ENCODE measurements at regions not wholly inside any gene's neighbourhood (a gene's known extent, or its start where the extent isn't known, plus 50 kb on each side); places are given as distances from the start of the nearest gene placed in this dataset.

DNA sequence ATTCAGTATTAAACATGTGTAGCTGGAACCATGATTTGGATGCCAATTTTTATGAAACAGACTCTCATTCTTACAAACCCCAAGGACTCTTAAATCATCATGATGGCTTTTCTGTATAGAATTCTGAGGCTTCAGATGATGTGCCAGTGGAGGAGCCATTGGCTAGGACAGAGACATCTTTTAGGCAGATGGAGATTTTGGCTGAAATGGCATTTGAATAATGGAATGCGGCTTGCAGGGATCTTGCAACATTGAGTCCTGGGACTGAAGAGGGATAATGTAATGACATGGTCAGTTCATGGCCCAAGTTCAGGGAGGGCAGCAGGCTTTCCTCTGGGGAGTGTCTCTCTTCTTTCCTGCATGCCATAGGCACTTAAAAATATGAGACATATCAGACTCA lies 172.4 kb downstream of the ABCA8 start:
- Histone ChIP-seq H3K9me3 (ENCODE audit: control insufficient read depth, insufficient read depth, low read length) (peaks cover 5% of the 10 kb centered on the region), H3K27me3 (ENCODE audit: control insufficient read depth, insufficient read depth, low read length) (no peaks in the 10 kb centered on the region), H3K27ac (ENCODE audit: low read depth, low read length) (no peak overlapping the region), H3K4me3 (ENCODE audit: low read depth, low read length) (no peak overlapping the region), H3K36me3 (ENCODE audit: control insufficient read depth, insufficient read depth, low read length) (no peaks in the 10 kb centered on the region), H3K4me1 (ENCODE audit: control insufficient read depth, insufficient read depth, low read length) (no peaks in the 10 kb centered on the region)
- DNase-seq (ENCODE audit: low read depth in 4 of 6, low spot score in 6 of 6): no peak
- 100% methylated on average over 1 of the region's 1 CpG for whole genome bisulfite sequencing (ENCODE audit: insufficient coverage)

DNA sequence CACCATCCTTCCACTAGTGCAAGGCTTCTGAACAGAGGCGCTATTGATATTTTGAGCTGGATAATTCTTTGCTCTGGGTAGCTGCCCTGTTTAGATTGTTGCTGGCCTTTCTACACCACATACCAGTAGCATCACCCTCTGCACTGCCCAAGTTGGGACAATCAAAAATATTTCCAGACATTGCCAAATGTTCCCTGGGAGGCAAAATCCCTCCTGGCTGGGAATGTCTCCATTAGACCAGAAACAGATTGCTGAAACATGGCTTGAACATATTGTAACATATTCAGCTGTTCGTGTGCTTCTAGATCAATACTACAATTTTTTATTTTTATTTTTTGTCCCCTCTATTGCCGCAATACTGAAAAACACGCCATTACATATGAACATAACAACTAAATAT lies 174.6 kb downstream of the ABCA8 start:
- no peaks in the 10 kb centered on the region for H3K27me3 ChIP-seq (ENCODE audit: control insufficient read depth, insufficient read depth, low read length)
- no CpG with 5 or more reads among the region's 4 CpGs for WGBS (ENCODE audit: insufficient coverage)
- peaks cover 4% of the 10 kb centered on the region for H3K4me1 ChIP-seq (ENCODE audit: control insufficient read depth, insufficient read depth, low read length)
- no peak overlapping the region for H3K4me3 ChIP-seq (ENCODE audit: low read depth, low read length)
- no peak overlapping the region for H3K27ac ChIP-seq (ENCODE audit: low read depth, low read length)
- H3K9me3 ChIP-seq (ENCODE audit: control insufficient read depth, insufficient read depth, low read length): peaks cover 5% of the 10 kb centered on the region
- no peaks in the 10 kb centered on the region for H3K36me3 ChIP-seq (ENCODE audit: control insufficient read depth, insufficient read depth, low read length)
- peak in 1 of 6 donors; percentile 63 for DNase-seq (ENCODE audit: low read depth in 4 of 6, low spot score in 6 of 6)

DNA sequence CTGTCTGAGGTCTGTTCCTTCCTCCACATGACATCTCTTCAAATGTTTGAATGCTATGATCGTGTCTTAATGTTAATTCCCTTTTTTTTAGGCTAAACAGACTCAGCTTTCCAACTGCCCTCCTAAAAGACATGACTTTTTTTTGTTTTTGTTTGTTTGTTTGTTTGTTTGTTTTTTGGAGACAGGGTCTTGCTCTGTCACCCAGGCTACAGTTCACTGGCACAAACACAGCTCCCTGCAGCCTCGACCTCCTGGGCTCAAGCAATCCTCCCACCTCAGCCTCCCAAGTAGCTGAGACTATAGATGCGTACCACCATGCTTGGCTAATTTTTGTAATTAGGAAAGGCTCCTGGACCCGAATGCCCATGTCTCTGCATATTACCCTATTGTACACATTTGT lies 176.5 kb downstream of the ABCA8 start:
- H3K36me3 ChIP-seq (ENCODE audit: control insufficient read depth, insufficient read depth, low read length): no peaks in the 10 kb centered on the region
- peaks cover 5% of the 10 kb centered on the region for H3K9me3 ChIP-seq (ENCODE audit: control insufficient read depth, insufficient read depth, low read length)
- no peaks in the 10 kb centered on the region for H3K27me3 ChIP-seq (ENCODE audit: control insufficient read depth, insufficient read depth, low read length)
- H3K27ac ChIP-seq (ENCODE audit: low read depth, low read length): no peak overlapping the region
- no peak for DNase-seq (ENCODE audit: low read depth in 4 of 6, low spot score in 6 of 6)
- WGBS (ENCODE audit: insufficient coverage): 100% methylated on average over 1 of the region's 4 CpGs
- no peak overlapping the region for H3K4me3 ChIP-seq (ENCODE audit: low read depth, low read length)
- H3K4me1 ChIP-seq (ENCODE audit: control insufficient read depth, insufficient read depth, low read length): peaks cover 4% of the 10 kb centered on the region

DNA sequence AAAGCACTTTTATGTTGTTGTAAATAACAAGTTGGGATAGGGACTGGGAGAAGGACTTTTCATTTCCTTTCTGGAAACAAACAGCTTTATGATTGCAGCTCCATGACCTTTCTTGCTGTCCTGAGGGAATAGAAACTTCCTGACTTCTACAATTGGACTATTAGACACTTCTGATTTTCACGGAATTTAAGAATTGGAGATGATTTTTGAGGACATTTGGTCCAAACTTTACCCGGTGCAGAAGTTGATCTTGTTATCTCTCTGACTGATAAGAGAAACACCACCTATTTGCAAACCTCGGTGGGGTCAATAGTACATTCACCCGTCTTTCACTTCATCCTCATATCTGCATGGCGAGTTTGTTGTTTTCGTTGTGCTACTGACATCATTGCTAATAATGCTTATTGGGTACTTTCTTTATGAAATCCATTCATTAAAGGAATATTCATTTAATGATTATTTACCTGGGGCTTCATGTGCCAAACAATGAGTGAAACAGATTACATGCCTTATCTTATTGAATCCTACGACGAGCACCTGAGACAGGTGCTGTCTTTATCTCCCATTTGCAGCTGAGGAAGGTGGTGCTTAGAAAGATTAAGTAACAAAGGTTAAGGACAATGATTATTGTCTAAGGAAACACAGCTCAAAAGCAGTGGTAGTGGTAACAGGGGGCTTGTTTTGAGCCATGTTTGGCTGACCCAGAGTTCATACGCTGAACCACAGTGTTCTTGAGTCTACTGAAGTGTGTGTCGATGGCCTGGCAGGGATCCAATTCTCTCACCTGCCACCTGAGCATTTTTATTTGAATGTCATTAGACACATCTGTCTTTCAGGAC lies 176.9 kb upstream of the FAM20A start:
- WGBS (ENCODE audit: insufficient coverage): 73% methylated on average over 4 of the region's 10 CpGs
- DNase-seq (ENCODE audit: low read depth in 4 of 6, low spot score in 6 of 6): no peak
- no peaks in the 10 kb centered on the region for H3K27me3 ChIP-seq (ENCODE audit: control insufficient read depth, insufficient read depth, low read length)
- H3K4me3 ChIP-seq (ENCODE audit: low read depth, low read length): no peak overlapping the region
- H3K4me1 ChIP-seq (ENCODE audit: control insufficient read depth, insufficient read depth, low read length): peaks cover 4% of the 10 kb centered on the region
- peaks cover 5% of the 10 kb centered on the region for H3K9me3 ChIP-seq (ENCODE audit: control insufficient read depth, insufficient read depth, low read length)
- peak overlapping the region; percentile 74 for H3K27ac ChIP-seq (ENCODE audit: low read depth, low read length)
- H3K36me3 ChIP-seq (ENCODE audit: control insufficient read depth, insufficient read depth, low read length): no peaks in the 10 kb centered on the region

DNA sequence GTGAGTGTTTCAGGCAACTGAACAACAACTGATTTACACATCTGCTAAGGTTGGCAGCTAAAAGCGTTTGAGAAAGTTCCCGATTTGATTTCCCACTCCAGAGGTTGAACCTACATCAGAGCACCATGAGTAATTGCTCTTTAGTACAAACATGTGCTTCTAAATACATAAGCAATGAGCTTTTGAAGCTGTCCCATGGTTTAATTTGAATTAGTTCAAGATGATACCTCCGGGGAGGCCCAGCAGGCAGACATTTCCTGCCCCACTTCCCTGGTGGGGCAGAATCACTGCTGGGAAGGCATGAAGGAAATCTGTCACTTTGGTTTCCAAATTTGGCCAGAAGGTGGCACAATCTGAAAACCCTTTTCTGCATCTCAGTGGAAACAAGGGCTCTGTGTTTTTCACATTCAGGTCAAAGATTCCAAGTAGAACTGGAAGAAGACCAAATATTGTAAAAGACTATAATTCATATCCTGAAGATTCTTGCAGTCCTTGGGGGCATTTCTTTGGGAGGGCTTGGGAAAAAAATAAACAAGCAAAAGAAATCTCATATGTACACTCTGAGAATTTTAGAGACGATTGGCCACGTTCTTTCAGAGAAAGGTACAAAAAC lies 176.2 kb upstream of the FAM20A start:
- DNase-seq (ENCODE audit: low read depth in 4 of 6, low spot score in 6 of 6): peak in 5 of 6 donors; percentile 52 to 89 (median 65)
- WGBS (ENCODE audit: insufficient coverage): 0% methylated on average over 1 of the region's 5 CpGs
- H3K4me3 ChIP-seq (ENCODE audit: low read depth, low read length): no peak overlapping the region
- H3K9me3 ChIP-seq (ENCODE audit: control insufficient read depth, insufficient read depth, low read length): no peaks in the 10 kb centered on the region
- H3K36me3 ChIP-seq (ENCODE audit: control insufficient read depth, insufficient read depth, low read length): no peaks in the 10 kb centered on the region
- H3K4me1 ChIP-seq (ENCODE audit: control insufficient read depth, insufficient read depth, low read length): peaks cover 4% of the 10 kb centered on the region
- H3K27me3 ChIP-seq (ENCODE audit: control insufficient read depth, insufficient read depth, low read length): no peaks in the 10 kb centered on the region
- H3K27ac ChIP-seq (ENCODE audit: low read depth, low read length): peak overlapping the region; percentile 74

DNA sequence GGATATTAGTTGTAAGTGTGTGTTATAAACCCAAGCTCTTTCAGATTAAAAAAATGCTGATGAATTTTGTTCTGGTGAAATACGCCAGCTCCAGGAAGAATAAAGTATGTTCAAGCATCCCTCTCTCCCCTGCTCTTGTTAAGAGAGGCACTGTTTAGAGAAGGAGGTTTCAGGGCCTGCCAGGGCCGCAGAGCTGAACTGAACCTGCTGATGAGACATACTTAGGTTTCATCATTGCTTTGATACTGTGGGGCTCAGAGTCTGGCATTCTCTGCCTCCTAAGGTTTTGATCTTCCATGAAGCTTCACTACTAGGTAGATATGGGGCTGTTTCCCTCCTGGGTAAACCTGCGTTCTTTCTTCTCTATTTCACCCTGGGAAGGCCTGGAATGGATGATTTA lies 175.3 kb upstream of the FAM20A start:
- Histone ChIP-seq H3K36me3 (ENCODE audit: control insufficient read depth, insufficient read depth, low read length) (no peaks in the 10 kb centered on the region), H3K27me3 (ENCODE audit: control insufficient read depth, insufficient read depth, low read length) (no peaks in the 10 kb centered on the region), H3K27ac (ENCODE audit: low read depth, low read length) (peak overlapping the region; percentile 30), H3K4me1 (ENCODE audit: control insufficient read depth, insufficient read depth, low read length) (peaks cover 4% of the 10 kb centered on the region), H3K9me3 (ENCODE audit: control insufficient read depth, insufficient read depth, low read length) (no peaks in the 10 kb centered on the region), H3K4me3 (ENCODE audit: low read depth, low read length) (no peak overlapping the region)
- no peak for DNase-seq (ENCODE audit: low read depth in 4 of 6, low spot score in 6 of 6)
- 83% methylated on average over 1 of the region's 3 CpGs for WGBS (ENCODE audit: insufficient coverage)

DNA sequence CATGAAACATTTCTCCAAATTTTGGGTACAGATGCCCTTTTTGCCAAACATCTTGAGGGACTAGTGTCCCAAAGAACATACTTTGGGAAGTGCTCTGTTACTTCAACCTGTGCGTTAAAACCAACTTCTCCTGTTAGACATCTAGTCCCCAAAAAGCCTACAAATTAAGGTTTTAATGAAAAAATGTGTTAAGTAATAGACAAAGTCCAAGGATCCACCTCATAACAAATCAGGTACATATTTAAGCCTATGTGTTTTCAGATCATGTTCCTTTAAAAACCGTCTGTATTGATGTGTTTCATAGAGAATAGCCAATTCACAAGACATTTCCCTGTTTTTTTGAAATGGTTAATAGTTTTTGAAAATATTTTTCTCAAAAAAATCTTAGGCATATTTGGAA lies 174.8 kb upstream of the FAM20A start:
- no peak for DNase-seq (ENCODE audit: low read depth in 4 of 6, low spot score in 6 of 6)
- no peaks in the 10 kb centered on the region for H3K27me3 ChIP-seq (ENCODE audit: control insufficient read depth, insufficient read depth, low read length)
- H3K4me3 ChIP-seq (ENCODE audit: low read depth, low read length): no peak overlapping the region
- peaks cover 4% of the 10 kb centered on the region for H3K4me1 ChIP-seq (ENCODE audit: control insufficient read depth, insufficient read depth, low read length)
- H3K36me3 ChIP-seq (ENCODE audit: control insufficient read depth, insufficient read depth, low read length): no peaks in the 10 kb centered on the region
- no CpG with 5 or more reads among the region's 2 CpGs for WGBS (ENCODE audit: insufficient coverage)
- H3K27ac ChIP-seq (ENCODE audit: low read depth, low read length): no peak overlapping the region
- H3K9me3 ChIP-seq (ENCODE audit: control insufficient read depth, insufficient read depth, low read length): no peaks in the 10 kb centered on the region

DNA sequence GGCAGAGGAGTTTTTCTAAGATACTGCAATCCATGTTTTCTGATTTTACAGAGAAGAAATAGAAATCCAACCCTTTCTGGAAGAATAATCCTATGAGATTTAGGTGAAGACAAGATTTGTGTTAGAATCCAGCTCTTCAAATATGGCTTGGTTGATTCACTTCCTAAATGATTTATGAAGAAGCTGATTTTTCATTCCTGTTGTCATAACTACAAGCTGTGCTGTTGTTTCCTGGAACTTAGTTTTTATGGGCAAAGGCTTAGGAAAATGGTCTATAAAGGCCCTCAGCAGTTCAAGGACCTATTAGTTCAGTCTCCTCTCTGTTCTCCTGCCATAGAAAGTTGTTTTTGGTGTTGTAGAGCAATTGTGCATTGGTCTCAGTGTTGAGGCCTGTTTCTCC lies 174.2 kb upstream of the FAM20A start:
- peaks cover 4% of the 10 kb centered on the region for H3K4me1 ChIP-seq (ENCODE audit: control insufficient read depth, insufficient read depth, low read length)
- no peaks in the 10 kb centered on the region for H3K36me3 ChIP-seq (ENCODE audit: control insufficient read depth, insufficient read depth, low read length)
- no peaks in the 10 kb centered on the region for H3K9me3 ChIP-seq (ENCODE audit: control insufficient read depth, insufficient read depth, low read length)
- H3K27ac ChIP-seq (ENCODE audit: low read depth, low read length): no peak overlapping the region
- DNase-seq (ENCODE audit: low read depth in 4 of 6, low spot score in 6 of 6): no peak
- no peaks in the 10 kb centered on the region for H3K27me3 ChIP-seq (ENCODE audit: control insufficient read depth, insufficient read depth, low read length)
- H3K4me3 ChIP-seq (ENCODE audit: low read depth, low read length): no peak overlapping the region

DNA sequence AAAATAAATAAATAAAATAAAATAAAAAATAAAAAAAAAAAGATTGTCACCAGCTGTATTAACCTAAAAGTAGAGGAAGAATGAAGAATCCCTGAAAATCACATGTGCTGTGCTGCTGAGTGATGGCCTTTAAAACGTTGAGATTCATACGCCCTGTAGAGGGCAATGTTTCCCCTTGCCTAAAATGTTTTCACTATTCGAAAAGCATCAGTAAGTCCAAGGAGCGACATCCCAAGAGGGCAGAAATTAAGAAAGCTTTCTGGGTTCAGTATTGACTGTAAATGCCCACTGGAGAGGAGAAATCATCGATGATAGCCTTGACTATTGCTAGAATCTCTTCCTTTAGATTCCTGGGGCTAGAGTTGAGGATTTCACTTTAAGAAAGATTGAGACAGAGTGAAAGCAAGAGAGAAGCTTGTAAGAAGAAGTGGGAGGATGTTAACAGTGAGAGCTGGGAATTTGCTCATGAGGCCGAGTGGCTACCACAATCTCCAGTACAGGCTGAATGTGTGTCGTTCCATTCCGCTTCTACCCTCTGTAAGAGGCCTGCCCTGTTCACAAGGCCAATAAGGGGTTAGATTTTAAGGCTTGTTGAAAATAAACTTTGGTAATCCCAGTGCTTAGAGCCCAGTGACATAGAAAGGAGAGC lies 170.8 kb upstream of the FAM20A start:
- Histone ChIP-seq H3K4me3 (ENCODE audit: low read depth, low read length) (no peak overlapping the region), H3K27ac (ENCODE audit: low read depth, low read length) (no peak overlapping the region)
- DNase-seq (ENCODE audit: low read depth in 4 of 6, low spot score in 6 of 6): peak in 2 of 6 donors; percentile 55 to 71

More for the DNA sequence above, 170.8 kb upstream of the FAM20A start:
- Histone ChIP-seq H3K4me1 (ENCODE audit: control insufficient read depth, insufficient read depth, low read length) (no peaks in the 10 kb centered on the region), H3K9me3 (ENCODE audit: control insufficient read depth, insufficient read depth, low read length) (no peaks in the 10 kb centered on the region), H3K27me3 (ENCODE audit: control insufficient read depth, insufficient read depth, low read length) (no peaks in the 10 kb centered on the region), H3K36me3 (ENCODE audit: control insufficient read depth, insufficient read depth, low read length) (no peaks in the 10 kb centered on the region)
- WGBS (ENCODE audit: insufficient coverage): 39% methylated on average over 7 of the region's 8 CpGs

Measured in spinal cord (tissue), 9 donors.